ENCODE measurements at regions not wholly inside any gene's neighbourhood (a gene's known extent, or its start where the extent isn't known, plus 50 kb on each side); places are given as distances from the start of the nearest gene placed in this dataset.
"Not testable (repeated sequence)": the region's sequence is repeated elsewhere in the genome, so short reads cannot be mapped to it uniquely, and the experiment has no call there.

DNA sequence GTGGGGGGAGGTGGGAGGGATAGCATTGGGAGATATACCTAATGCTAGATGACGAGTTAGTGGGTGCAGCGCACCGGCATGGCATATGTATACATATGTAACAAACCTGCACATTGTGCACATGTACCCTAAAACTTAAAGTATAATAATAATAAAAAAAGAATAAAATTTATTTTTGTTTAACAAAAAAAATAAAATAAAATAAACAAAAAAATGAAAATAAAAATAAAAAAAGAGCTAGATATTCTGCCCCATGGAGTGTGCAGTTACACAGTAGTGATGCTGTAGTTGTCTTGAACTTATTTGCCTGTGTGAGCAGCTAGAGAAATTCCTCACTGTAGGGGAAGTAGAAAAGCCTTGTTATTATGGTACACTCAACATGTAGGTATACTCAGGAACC lies 720.3 kb upstream of the MANEA start:
- not testable (repeated sequence) for TF ChIP-seq POLR2A (IDR thresholded peaks at IDR 0.05); POLR2AphosphoS5 (IDR thresholded peaks at IDR 0.05; ENCODE audit: insufficient read depth in 1 of 2, low read depth in 1 of 2)
- TF ChIP-seq, protein P1, sequence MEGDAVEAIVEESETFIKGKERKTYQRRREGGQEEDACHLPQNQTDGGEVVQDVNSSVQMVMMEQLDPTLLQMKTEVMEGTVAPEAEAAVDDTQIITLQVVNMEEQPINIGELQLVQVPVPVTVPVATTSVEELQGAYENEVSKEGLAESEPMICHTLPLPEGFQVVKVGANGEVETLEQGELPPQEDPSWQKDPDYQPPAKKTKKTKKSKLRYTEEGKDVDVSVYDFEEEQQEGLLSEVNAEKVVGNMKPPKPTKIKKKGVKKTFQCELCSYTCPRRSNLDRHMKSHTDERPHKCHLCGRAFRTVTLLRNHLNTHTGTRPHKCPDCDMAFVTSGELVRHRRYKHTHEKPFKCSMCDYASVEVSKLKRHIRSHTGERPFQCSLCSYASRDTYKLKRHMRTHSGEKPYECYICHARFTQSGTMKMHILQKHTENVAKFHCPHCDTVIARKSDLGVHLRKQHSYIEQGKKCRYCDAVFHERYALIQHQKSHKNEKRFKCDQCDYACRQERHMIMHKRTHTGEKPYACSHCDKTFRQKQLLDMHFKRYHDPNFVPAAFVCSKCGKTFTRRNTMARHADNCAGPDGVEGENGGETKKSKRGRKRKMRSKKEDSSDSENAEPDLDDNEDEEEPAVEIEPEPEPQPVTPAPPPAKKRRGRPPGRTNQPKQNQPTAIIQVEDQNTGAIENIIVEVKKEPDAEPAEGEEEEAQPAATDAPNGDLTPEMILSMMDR (IDR thresholded peaks at IDR 0.05): not testable (repeated sequence)
